NCI-H1694 treated with DMSO at 0.1 percent for 48 hours (cell line): ENCODE measurements at regions not wholly inside any gene's neighbourhood (a gene's known extent, or its start where the extent isn't known, plus 50 kb on each side); places are given as distances from the start of the nearest gene placed in this dataset.

Experiments
- DNase-seq: peaks from one replicate; lab custom pipeline; 2025; lab: John Stamatoyannopoulos, UW

GRCh38 chr20:11395581-11395980 is 522.1 kb upstream of the BTBD3 start:
- no peak for DNase-seq

- DNase-seq: no peak
These were observed 515.7 kb upstream of the BTBD3 start for GRCh38 chr20:11401988-11402387.

- no peak for DNase-seq
These were observed 514.0 kb upstream of the BTBD3 start for GRCh38 chr20:11403711-11404110.

GRCh38 chr20:11406877-11407276 is 510.8 kb upstream of the BTBD3 start:
- DNase-seq: no peak

GRCh38 chr20:11409561-11409960 is 508.1 kb upstream of the BTBD3 start:
- no peak for DNase-seq

- no peak for DNase-seq
These were observed 505.9 kb upstream of the BTBD3 start for GRCh38 chr20:11411765-11412164.

GRCh38 chr20:11426948-11427347 is 490.7 kb upstream of the BTBD3 start:
- DNase-seq: no peak

- no peak for DNase-seq
These were observed 488.5 kb upstream of the BTBD3 start for GRCh38 chr20:11429168-11429567.

- no peak for DNase-seq
These were observed 487.7 kb upstream of the BTBD3 start for GRCh38 chr20:11429889-11430519.

- no peak for DNase-seq
These were observed 487.0 kb upstream of the BTBD3 start for GRCh38 chr20:11430652-11431051.

GRCh38 chr20:11431621-11432020 is 486.1 kb upstream of the BTBD3 start:
- DNase-seq: no peak

- no peak for DNase-seq
These were observed 485.3 kb upstream of the BTBD3 start for GRCh38 chr20:11432407-11432806.

- DNase-seq: no peak
These were observed 481.4 kb upstream of the BTBD3 start for GRCh38 chr20:11436113-11436905.

GRCh38 chr20:11437090-11437489 is 480.6 kb upstream of the BTBD3 start:
- no peak for DNase-seq

- DNase-seq: no peak
These were observed 479.9 kb upstream of the BTBD3 start for GRCh38 chr20:11437611-11438380.

- DNase-seq: no peak
These were observed 479.3 kb upstream of the BTBD3 start for GRCh38 chr20:11438412-11438811.

- DNase-seq: no peak
These were observed 474.1 kb upstream of the BTBD3 start for GRCh38 chr20:11443382-11444119.

- no peak for DNase-seq
These were observed 472.5 kb upstream of the BTBD3 start for GRCh38 chr20:11445161-11445560.

- no peak for DNase-seq
These were observed 471.8 kb upstream of the BTBD3 start for GRCh38 chr20:11445891-11446290.

- peak; percentile 39 for DNase-seq
These were observed 470.2 kb upstream of the BTBD3 start for GRCh38 chr20:11447371-11448100.

- no peak for DNase-seq
These were observed 469.1 kb upstream of the BTBD3 start for GRCh38 chr20:11448554-11448953.
